Activated naive CD4-positive, alpha-beta T cell treated with anti-CD3 and anti-CD28 coated beads for 36 hours (primary cell): ENCODE measurements at regions not wholly inside any gene's neighbourhood (a gene's known extent, or its start where the extent isn't known, plus 50 kb on each side); places are given as distances from the start of the nearest gene placed in this dataset.
"Not testable (repeated sequence)": the region's sequence is repeated elsewhere in the genome, so short reads cannot be mapped to it uniquely, and the experiment has no call there.

Source experiments
- CTCF ChIA-PET: fragments of 350-600 bp; sonication (Branson Sonifier 250); formaldehyde crosslinking; loops from one replicate; lab custom pipeline; 2021; ENCODE audit warnings: antibody characterized with exemption; lab: Charles Lee
- DNase-seq: peaks from one replicate; pipeline ENCODE4 v3.0.0-alpha.2; 2020
- H3K27ac Mint-ChIP-seq: one replicate; pipeline ENCODE4 v1.8.0; 2021; ENCODE audit warnings: mild to moderate bottlenecking, mixed read lengths
- H3K27me3 Mint-ChIP-seq: one replicate; pipeline ENCODE4 v1.8.0; 2021; ENCODE audit warnings: low read depth, mixed read lengths
- H3K36me3 Mint-ChIP-seq: one replicate; pipeline ENCODE4 v1.8.0; 2021; ENCODE audit warnings: low read depth, mixed read lengths
- H3K4me1 Mint-ChIP-seq: one replicate; pipeline ENCODE4 v1.8.0; 2021; ENCODE audit warnings: low read depth, mixed read lengths
- H3K4me3 Mint-ChIP-seq: one replicate; pipeline ENCODE4 v1.8.0; 2021; ENCODE audit warnings: mild to moderate bottlenecking, moderate library complexity, mixed read lengths
- H3K9me3 Mint-ChIP-seq: one replicate; pipeline ENCODE4 v1.8.0; 2021; ENCODE audit warnings: mixed read lengths
- intact Hi-C: fragments of 100-400 bp; cut with micrococcal nuclease; formaldehyde crosslinking; loops from one replicate; pipeline ENCODE4 v1.15.1; 2023

- Mint-ChIP-seq H3K9me3 (no peaks in the 10 kb centered on the region), H3K27me3 (no peaks in the 10 kb centered on the region), H3K27ac (no peak overlapping the region), H3K36me3 (no peaks in the 10 kb centered on the region), H3K4me3 (no peak overlapping the region), H3K4me1 (no peaks in the 10 kb centered on the region)
- intact Hi-C loops = no loop called here
- DNase-seq = no peak
- CTCF ChIA-PET = no interaction called here
Measured at GRCh38 chr5:89067362-89067761, 184.4 kb upstream of the MEF2C start.

GRCh38 chr5:89065919-89066318 is 182.9 kb upstream of the MEF2C start:
- H3K4me1 Mint-ChIP-seq = no peaks in the 10 kb centered on the region
- intact Hi-C loops = no loop called here
- no peak overlapping the region for H3K27ac Mint-ChIP-seq
- H3K27me3 Mint-ChIP-seq = no peaks in the 10 kb centered on the region
- no peak overlapping the region for H3K4me3 Mint-ChIP-seq
- CTCF ChIA-PET = interaction anchor here (1.0 kb wide), 1 partner anchor 336 kb away, joined by 6 read pairs; no protein-coding TSS in a partner anchor
- no peaks in the 10 kb centered on the region for H3K36me3 Mint-ChIP-seq
- DNase-seq = no peak
- H3K9me3 Mint-ChIP-seq = no peaks in the 10 kb centered on the region

- H3K27me3 Mint-ChIP-seq = no peaks in the 10 kb centered on the region
- intact Hi-C loops = no loop called here
- no peaks in the 10 kb centered on the region for H3K4me1 Mint-ChIP-seq
- no peak for DNase-seq
- H3K9me3 Mint-ChIP-seq = no peaks in the 10 kb centered on the region
- no peak overlapping the region for H3K4me3 Mint-ChIP-seq
- no peaks in the 10 kb centered on the region for H3K36me3 Mint-ChIP-seq
- CTCF ChIA-PET = interaction anchor here (0.9 kb wide), 1 partner anchor 10 kb away, joined by 3 read pairs; no protein-coding TSS in a partner anchor
- H3K27ac Mint-ChIP-seq = no peak overlapping the region
Measured at GRCh38 chr5:89064736-89065135, 181.8 kb upstream of the MEF2C start.

- intact Hi-C loops = no loop called here
- Mint-ChIP-seq H3K27ac (no peak overlapping the region), H3K36me3 (no peaks in the 10 kb centered on the region), H3K4me3 (no peak overlapping the region), H3K9me3 (no peaks in the 10 kb centered on the region), H3K27me3 (no peaks in the 10 kb centered on the region), H3K4me1 (no peaks in the 10 kb centered on the region)
- no peak for DNase-seq
- CTCF ChIA-PET = no interaction called here
Measured at GRCh38 chr5:89064054-89064453, 181.1 kb upstream of the MEF2C start.

GRCh38 chr5:89060768-89061167 is 177.8 kb upstream of the MEF2C start:
- H3K4me3 Mint-ChIP-seq = no peak overlapping the region
- no peaks in the 10 kb centered on the region for H3K9me3 Mint-ChIP-seq
- DNase-seq = no peak
- no peaks in the 10 kb centered on the region for H3K36me3 Mint-ChIP-seq
- intact Hi-C loops = no loop called here
- no peaks in the 10 kb centered on the region for H3K4me1 Mint-ChIP-seq
- no peaks in the 10 kb centered on the region for H3K27me3 Mint-ChIP-seq
- CTCF ChIA-PET = no interaction called here
- H3K27ac Mint-ChIP-seq = no peak overlapping the region

GRCh38 chr5:89059274-89059673 is 176.3 kb upstream of the MEF2C start:
- Mint-ChIP-seq H3K9me3 (no peaks in the 10 kb centered on the region), H3K36me3 (no peaks in the 10 kb centered on the region), H3K27ac (no peak overlapping the region), H3K4me3 (no peak overlapping the region), H3K4me1 (no peaks in the 10 kb centered on the region), H3K27me3 (no peaks in the 10 kb centered on the region)
- intact Hi-C loops = no loop called here
- CTCF ChIA-PET = no interaction called here
- DNase-seq = no peak

GRCh38 chr5:89055695-89056085 is 172.7 kb upstream of the MEF2C start:
- Mint-ChIP-seq H3K4me1 (no peaks in the 10 kb centered on the region), H3K27ac (no peak overlapping the region), H3K4me3 (no peak overlapping the region), H3K9me3 (peaks cover 4% of the 10 kb centered on the region), H3K36me3 (no peaks in the 10 kb centered on the region), H3K27me3 (no peaks in the 10 kb centered on the region)
- intact Hi-C loops = no loop called here
- DNase-seq = no peak
- CTCF ChIA-PET = no interaction called here

GRCh38 chr5:89055015-89055694 is 172.2 kb upstream of the MEF2C start:
- Mint-ChIP-seq H3K36me3 (no peaks in the 10 kb centered on the region), H3K4me3 (no peak overlapping the region), H3K4me1 (no peaks in the 10 kb centered on the region), H3K9me3 (peaks cover 9% of the 10 kb centered on the region), H3K27ac (no peak overlapping the region), H3K27me3 (no peaks in the 10 kb centered on the region)
- intact Hi-C loops = no loop called here
- DNase-seq = no peak
- CTCF ChIA-PET = interaction anchor here (0.8 kb wide), 1 partner anchor 10 kb away, joined by 3 read pairs; no protein-coding TSS in a partner anchor

GRCh38 chr5:89053547-89053946 is 170.6 kb upstream of the MEF2C start:
- no peaks in the 10 kb centered on the region for H3K36me3 Mint-ChIP-seq
- intact Hi-C loops = no loop called here

GRCh38 chr5:89050062-89050461 is 167.1 kb upstream of the MEF2C start:
- H3K36me3 Mint-ChIP-seq, H3K4me1 Mint-ChIP-seq, intact Hi-C loops, CTCF ChIA-PET, H3K27me3 Mint-ChIP-seq, H3K9me3 Mint-ChIP-seq, DNase-seq, H3K4me3 Mint-ChIP-seq, H3K27ac Mint-ChIP-seq: not testable (repeated sequence)

More at GRCh38 chr5:89053547-89053946, 170.6 kb upstream of the MEF2C start:
- no peak for DNase-seq
- H3K9me3 Mint-ChIP-seq = peaks cover 10% of the 10 kb centered on the region
- no peak overlapping the region for H3K4me3 Mint-ChIP-seq
- CTCF ChIA-PET = no interaction called here
- no peaks in the 10 kb centered on the region for H3K27me3 Mint-ChIP-seq
- no peaks in the 10 kb centered on the region for H3K4me1 Mint-ChIP-seq
- no peak overlapping the region for H3K27ac Mint-ChIP-seq

GRCh38 chr5:89047571-89047970 is 164.6 kb upstream of the MEF2C start:
- CTCF ChIA-PET = no interaction called here
- DNase-seq = no peak
- Mint-ChIP-seq H3K27me3 (no peaks in the 10 kb centered on the region), H3K9me3 (peaks cover 10% of the 10 kb centered on the region), H3K36me3 (no peaks in the 10 kb centered on the region), H3K4me1 (no peaks in the 10 kb centered on the region), H3K27ac (no peak overlapping the region), H3K4me3 (no peak overlapping the region)
- intact Hi-C loops = no loop called here

- no peaks in the 10 kb centered on the region for H3K27me3 Mint-ChIP-seq
- intact Hi-C loops = no loop called here
- no peak for DNase-seq
- H3K4me1 Mint-ChIP-seq = no peaks in the 10 kb centered on the region
- H3K27ac Mint-ChIP-seq = no peak overlapping the region
- H3K36me3 Mint-ChIP-seq = no peaks in the 10 kb centered on the region
- no peak overlapping the region for H3K4me3 Mint-ChIP-seq
- peaks cover 2% of the 10 kb centered on the region for H3K9me3 Mint-ChIP-seq
- CTCF ChIA-PET = no interaction called here
Measured at GRCh38 chr5:89045216-89045615, 162.2 kb upstream of the MEF2C start.

- intact Hi-C loops = no loop called here
- Mint-ChIP-seq H3K36me3 (no peaks in the 10 kb centered on the region), H3K4me3 (no peak overlapping the region), H3K4me1 (no peaks in the 10 kb centered on the region), H3K27me3 (no peaks in the 10 kb centered on the region), H3K27ac (no peak overlapping the region), H3K9me3 (no peaks in the 10 kb centered on the region)
- CTCF ChIA-PET = no interaction called here
- no peak for DNase-seq
Measured at GRCh38 chr5:89044674-89045200, 161.8 kb upstream of the MEF2C start.
